ENCODE measurements at regions not wholly inside any gene's neighbourhood (a gene's known extent, or its start where the extent isn't known, plus 50 kb on each side); places are given as distances from the start of the nearest gene placed in this dataset.

DNA sequence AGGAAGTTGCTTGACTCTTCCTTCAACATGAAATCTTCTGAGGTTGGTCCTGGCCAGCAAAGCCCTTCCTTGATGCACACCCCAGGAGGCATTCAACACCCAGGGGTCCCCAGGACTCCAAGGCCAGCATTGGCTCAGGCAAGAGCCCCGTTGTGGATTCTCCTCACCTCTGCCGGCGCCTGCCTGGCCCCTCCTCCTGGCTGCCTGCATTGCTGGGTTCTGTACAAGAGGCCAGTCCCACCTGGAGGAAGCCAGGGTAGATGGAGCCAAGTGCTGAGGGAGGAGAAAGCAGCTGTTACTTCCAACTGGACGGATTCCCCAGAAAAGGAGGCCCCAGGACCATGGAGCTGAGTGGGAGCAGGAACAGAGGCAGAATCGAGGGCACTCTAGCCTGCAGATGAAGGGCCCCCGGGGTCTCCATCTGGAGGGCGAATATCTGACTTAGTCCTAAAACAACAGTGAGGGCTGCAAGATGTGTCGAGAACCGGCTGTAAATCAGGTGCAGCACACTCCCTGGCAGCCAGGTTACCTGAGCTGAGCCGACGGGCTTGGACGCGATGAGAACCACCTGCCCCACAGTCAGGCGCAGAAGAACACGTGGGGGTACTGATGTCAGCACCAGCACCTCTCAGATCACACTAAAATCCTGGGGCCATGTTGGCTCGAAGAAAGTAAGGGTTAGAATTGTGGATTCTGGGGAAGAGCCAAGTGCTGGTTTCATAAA, 399.6 kb upstream of the SALL3 start:
- Histone ChIP-seq H3K36me3 (no peaks in the 10 kb centered on the region), H3K27me3 (no peaks in the 10 kb centered on the region), H3K4me1 (no peaks in the 10 kb centered on the region), H3K27ac (no peak overlapping the region), H3K4me3 (no peak overlapping the region), H3K9me3 (no peaks in the 10 kb centered on the region)
- intact Hi-C loops (cut with DNase I) = no loop called here
- DNase-seq = no peak
- WGBS, 2 donors = 85 to 88% methylated on average over 16 of the region's 16 CpGs
- TF ChIP-seq POLR2A (IDR thresholded peaks at IDR 0.05) (no peak), POLR2AphosphoS5 (IDR thresholded peaks at IDR 0.05) (no peak), CTCF (IDR thresholded peaks at IDR 0.05) (no peak), EP300 (IDR thresholded peaks at IDR 0.05) (no peak)

DNA sequence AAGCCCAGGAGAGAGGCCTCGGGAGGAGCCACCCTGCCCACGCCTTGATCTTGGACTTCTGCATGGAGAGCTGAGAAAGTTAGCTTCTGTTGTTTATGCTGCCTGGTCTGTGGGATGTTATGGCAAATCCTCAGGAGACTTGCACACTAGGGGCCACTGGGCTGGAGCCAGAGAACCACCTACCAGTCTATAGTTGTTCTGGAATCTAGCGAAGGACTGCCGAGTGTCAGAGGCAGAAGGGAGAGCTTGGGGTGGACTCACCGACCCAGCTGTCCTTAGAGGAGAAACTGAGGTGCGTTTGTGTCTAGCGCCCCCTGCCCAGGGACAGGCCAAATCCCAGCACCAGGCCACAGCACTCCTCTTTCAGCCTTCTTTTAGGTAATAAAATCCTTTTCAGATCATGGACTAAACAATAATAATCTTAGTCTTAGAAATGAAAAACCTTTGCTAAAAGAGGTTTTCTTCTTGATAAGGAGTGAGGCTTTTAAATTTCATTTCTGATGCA, 398.7 kb upstream of the SALL3 start:
- Histone ChIP-seq H3K4me3 (no peak overlapping the region), H3K27ac (no peak overlapping the region), H3K27me3 (no peaks in the 10 kb centered on the region), H3K36me3 (no peaks in the 10 kb centered on the region), H3K9me3 (no peaks in the 10 kb centered on the region), H3K4me1 (no peaks in the 10 kb centered on the region)
- intact Hi-C loops (cut with DNase I) = no loop called here
- no peak for TF ChIP-seq EP300 (IDR thresholded peaks at IDR 0.05)
- no peak for TF ChIP-seq POLR2A (IDR thresholded peaks at IDR 0.05)
- TF ChIP-seq POLR2AphosphoS5 (IDR thresholded peaks at IDR 0.05) = no peak
- TF ChIP-seq CTCF (IDR thresholded peaks at IDR 0.05) = no peak
- 88 to 89% methylated on average over 7 of the region's 7 CpGs for WGBS, 2 donors
- DNase-seq = no peak

GRCh38 chr18:78582181-78582709, 397.4 kb upstream of the SALL3 start:
- H3K9me3 ChIP-seq = no peaks in the 10 kb centered on the region
- no peak overlapping the region for H3K27ac ChIP-seq
- no peak for TF ChIP-seq POLR2A (IDR thresholded peaks at IDR 0.05)
- TF ChIP-seq CTCF (IDR thresholded peaks at IDR 0.05) = no peak
- TF ChIP-seq POLR2AphosphoS5 (IDR thresholded peaks at IDR 0.05) = no peak
- TF ChIP-seq EP300 (IDR thresholded peaks at IDR 0.05) = no peak
- no peaks in the 10 kb centered on the region for H3K36me3 ChIP-seq
- no peak for DNase-seq
- H3K27me3 ChIP-seq = no peaks in the 10 kb centered on the region
- H3K4me3 ChIP-seq = no peak overlapping the region
- intact Hi-C loops (cut with DNase I) = no loop called here
- WGBS, 2 donors = 91% methylated on average over 23 of the region's 23 CpGs
- H3K4me1 ChIP-seq = no peaks in the 10 kb centered on the region

- Histone ChIP-seq H3K9me3 (no peaks in the 10 kb centered on the region), H3K36me3 (no peaks in the 10 kb centered on the region), H3K4me1 (no peaks in the 10 kb centered on the region), H3K4me3 (no peak overlapping the region), H3K27ac (no peak overlapping the region), H3K27me3 (no peaks in the 10 kb centered on the region)
- no peak for DNase-seq
- TF ChIP-seq POLR2AphosphoS5 (IDR thresholded peaks at IDR 0.05) (no peak), POLR2A (IDR thresholded peaks at IDR 0.05) (no peak), EP300 (IDR thresholded peaks at IDR 0.05) (no peak), CTCF (IDR thresholded peaks at IDR 0.05) (no peak)
- 74 to 76% methylated on average over 26 of the region's 26 CpGs for WGBS, 2 donors
- intact Hi-C loops (cut with DNase I) = no loop called here
Observed at GRCh38 chr18:78582898-78583738, 396.5 kb upstream of the SALL3 start.

All from sigmoid colon (tissue), 6 donors.